A549 (cell line): ENCODE measurements at regions not wholly inside any gene's neighbourhood (a gene's known extent, or its start where the extent isn't known, plus 50 kb on each side); places are given as distances from the start of the nearest gene placed in this dataset.

ENCODE experiments used
- BHLHE40 ChIP-seq: IDR thresholded peaks from 2 replicates; pipeline ENCODE4 v1.6.1; 2012; ENCODE audit warnings: low read depth, low read length, inconsistent platforms
- CTCF ChIP-seq: fragments of >200 bp; sonication (Bioruptor Twin); formaldehyde crosslinking; IDR thresholded peaks from 3 replicates; pipeline ENCODE4 v1.5.1; 2016
- EHF ChIP-seq: fragments of 250-450 bp; sonication (Bioruptor Pico); IDR thresholded peaks from 2 replicates; pipeline ENCODE4 v1.5.0; 2020; ENCODE audit warnings: mild to moderate bottlenecking
- HMGXB4 ChIP-seq: fragments of 250-450 bp; sonication (Bioruptor Pico); IDR thresholded peaks from 2 replicates; pipeline ENCODE4 v1.5.0; 2021; ENCODE audit warnings: mild to moderate bottlenecking, moderate library complexity, borderline replicate concordance
- JUN ChIP-seq, 2 experiments: fragments of >200 bp; sonication (Bioruptor Twin); formaldehyde crosslinking; IDR thresholded peaks; 2 replicates in 1 of 2; 3 replicates in 1 of 2; pipeline ENCODE4 v1.6.1; 2016 to 2017
- JUNB ChIP-seq: fragments of >200 bp; sonication (Bioruptor Twin); formaldehyde crosslinking; IDR thresholded peaks from 2 replicates; pipeline ENCODE4 v1.6.1; 2016
- MAFK ChIP-seq: fragments of 450-650 bp; IDR thresholded peaks from 2 replicates; pipeline ENCODE4 v1.6.1; 2014; ENCODE audit not compliant: partially characterized antibody
- MYC ChIP-seq: IDR thresholded peaks from 2 replicates; pipeline ENCODE4 v1.6.1; 2012; ENCODE audit warnings: mild to moderate bottlenecking, inconsistent platforms, low read length, improper control_type of control experiment, borderline replicate concordance
- PBX3 ChIP-seq: IDR thresholded peaks from 2 replicates; pipeline ENCODE4 v1.6.1; 2012
- POLR2A ChIP-seq: IDR thresholded peaks from 2 replicates; pipeline ENCODE4 v1.6.1; 2012; ENCODE audit warnings: mild to moderate bottlenecking, low read length
- POLR2AphosphoS2 ChIP-seq: conservative IDR thresholded peaks from 2 replicates; pipeline ENCODE4 v1.6.1; 2012; ENCODE audit warnings: low read length, improper control_type of control experiment, inconsistent platforms
- REST ChIP-seq: fragments of 200-600 bp; sonication (generic); IDR thresholded peaks from 2 replicates; pipeline ENCODE4 v1.6.1; 2016; ENCODE audit warnings: antibody characterized with exemption, mild to moderate bottlenecking, moderate library complexity
- RFX5 ChIP-seq: fragments of 450-650 bp; IDR thresholded peaks from 2 replicates; pipeline ENCODE4 v1.7.1; 2014; ENCODE audit warnings: antibody characterized with exemption, mild to moderate bottlenecking, moderate library complexity
- TF ChIP-seq, protein P1 (sequence below): IDR thresholded peaks from 2 replicates; pipeline ENCODE4 v1.6.1; 2012

- TF ChIP-seq POLR2A (no peak), REST (no peak), CTCF (no peak), EHF (CRISPR knock-in tag) (no peak), MAFK (no peak), PBX3 (no peak), JUNB (no peak), HMGXB4 (CRISPR knock-in tag) (no peak), JUN (IDR thresholded peaks at IDR 0.05) (no peak), RFX5 (no peak), POLR2AphosphoS2 (no peak), BHLHE40 (no peak), MYC (no peak)
- TF ChIP-seq, protein P1, sequence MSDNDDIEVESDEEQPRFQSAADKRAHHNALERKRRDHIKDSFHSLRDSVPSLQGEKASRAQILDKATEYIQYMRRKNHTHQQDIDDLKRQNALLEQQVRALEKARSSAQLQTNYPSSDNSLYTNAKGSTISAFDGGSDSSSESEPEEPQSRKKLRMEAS, result no peak
These were observed 102.8 kb upstream of the SALL3 start for GRCh38 chr18:78876868-78877267.
